Adrenal gland (tissue), 9 donors: ENCODE measurements at regions not wholly inside any gene's neighbourhood (a gene's known extent, or its start where the extent isn't known, plus 50 kb on each side); places are given as distances from the start of the nearest gene placed in this dataset.

Experiments
- DNase-seq, 7 donors: peaks; one replicate each; pipeline ENCODE4 v3.0.0-alpha.2; 2019 to 2020
- H3K27ac ChIP-seq, 5 donors: fragments of 200-600 bp; sonication (generic) in 4 of 5; 1 replicate in 3 of 5; 2 replicates in 2 of 5; pipeline versions ENCODE4 v1.5.1 to v1.8.0; 2016 to 2020; ENCODE audit warnings: mild to moderate bottlenecking in 1 of 5
- H3K27me3 ChIP-seq: fragments of 200-600 bp; 2 replicates; pipeline ENCODE4 v1.8.0; 2021
- H3K36me3 ChIP-seq, 2 donors: fragments of 200-600 bp; replicated peaks in 1 of 2; 1 replicate in 1 of 2; 2 replicates in 1 of 2; pipeline versions ENCODE4 v1.5.1 to v1.8.0; 2018 to 2022
- H3K4me1 ChIP-seq, 2 donors: fragments of 200-600 bp; replicated peaks in 1 of 2; 1 replicate in 1 of 2; 2 replicates in 1 of 2; pipeline versions ENCODE4 v1.5.1 to v1.8.0; 2018 to 2021
- H3K4me3 ChIP-seq, 4 donors: fragments of 200-600 bp; sonication (generic) in 3 of 4; one replicate each; pipeline ENCODE4 v1.5.1; 2016 to 2018
- H3K9me3 ChIP-seq, 3 donors: fragments of 200-600 bp; sonication (generic) in 1 of 3; replicated peaks in 1 of 3; 1 replicate in 2 of 3; 2 replicates in 1 of 3; pipeline versions ENCODE4 v1.5.1 to v1.8.0; 2016 to 2021
- CTCF ChIP-seq, 6 experiments: fragments of 450-650 bp in 4 of 6; fragments of 200-600 bp in 2 of 6; sonication (generic) in 1 of 6; IDR thresholded peaks; 1 replicate in 5 of 6; 2 replicates in 1 of 6; pipeline versions ENCODE4 v1.5.1 to v1.8.0; 2016 to 2021; ENCODE audit warnings: antibody characterized with exemption in 6 of 6, mild to moderate bottlenecking in 2 of 6, moderate library complexity in 1 of 6
- POLR2A ChIP-seq, 2 donors: fragments of 450-650 bp; IDR thresholded peaks; one replicate each; pipeline ENCODE4 v1.6.1; 2017; ENCODE audit warnings: antibody characterized with exemption in 2 of 2, mild to moderate bottlenecking in 2 of 2, moderate library complexity in 1 of 2
- WGBS, 4 donors: extraction: QIAGEN DNeasy Blood & Tissue Kit in 2 of 4; methylation state at CpG; one replicate each; pipeline versions ENCODE4 v1.1.5 to v1.1.7; 2013 to 2017; 5-methylcytosine and 5-hydroxymethylcytosine counted together
- intact Hi-C, 2 donors: fragments of 100-400 bp; cut with DNase I; formaldehyde crosslinking; loops; one replicate each; pipeline versions ENCODE4 v1.14.1 to v1.15.0; 2022 to 2023
- donor health status: healthy with polysubstance abuse.
- donor health status: Bipolar disorder and iron deficiency.
- donor health status: DM: yes; HTN: yes; CAD: no.
- donor health status: DM: no; HTN: no; CAD: no.
- donor health status: DM: no; HTN: no; CAD: no.

- no peak overlapping the region for H3K27ac ChIP-seq
- H3K9me3 ChIP-seq: no peaks in the 10 kb centered on the region
- no peaks in the 10 kb centered on the region for H3K36me3 ChIP-seq
- intact Hi-C loops: loop anchor here in 1 of 2 donors (10.0 kb wide), 1 partner anchor 132 kb away; no protein-coding TSS in a partner anchor
- H3K27me3 ChIP-seq: no peaks in the 10 kb centered on the region
- no peak overlapping the region for H3K4me3 ChIP-seq
- H3K4me1 ChIP-seq: no peaks in the 10 kb centered on the region
- no peak for DNase-seq
- 92 to 99% (median 95%) methylated on average over 4 of the region's 4 CpGs for WGBS, 4 donors
- TF ChIP-seq CTCF (IDR thresholded peaks at IDR 0.05) (no peak), POLR2A (IDR thresholded peaks at IDR 0.05) (no peak)
These were observed 176.5 kb downstream of the MREG start for GRCh38 chr2:215836881-215837280.

GRCh38 chr2:215835657-215836056 is 177.7 kb downstream of the MREG start:
- Histone ChIP-seq H3K27me3 (no peaks in the 10 kb centered on the region), H3K36me3 (no peaks in the 10 kb centered on the region), H3K27ac (no peak overlapping the region), H3K4me3 (no peak overlapping the region), H3K9me3 (no peaks in the 10 kb centered on the region), H3K4me1 (no peaks in the 10 kb centered on the region)
- intact Hi-C loops: loop anchor here in 1 of 2 donors (10.0 kb wide), 1 partner anchor 131 kb away; no protein-coding TSS in a partner anchor
- WGBS, 4 donors: 77 to 88% (median 83%) methylated on average over 1 of the region's 1 CpG
- DNase-seq: no peak
- TF ChIP-seq POLR2A (IDR thresholded peaks at IDR 0.05) (no peak), CTCF (IDR thresholded peaks at IDR 0.05) (no peak)

GRCh38 chr2:215835231-215835630 is 178.1 kb downstream of the MREG start:
- WGBS, 4 donors: 86 to 91% (median 88%) methylated on average over 1 of the region's 1 CpG
- H3K4me3 ChIP-seq: no peak overlapping the region
- no peak overlapping the region for H3K27ac ChIP-seq
- H3K4me1 ChIP-seq: no peaks in the 10 kb centered on the region
- H3K27me3 ChIP-seq: no peaks in the 10 kb centered on the region
- intact Hi-C loops: loop anchor here in 1 of 2 donors (10.0 kb wide), 1 partner anchor 130 kb away; no protein-coding TSS in a partner anchor
- TF ChIP-seq CTCF (IDR thresholded peaks at IDR 0.05): no peak
- TF ChIP-seq POLR2A (IDR thresholded peaks at IDR 0.05): no peak
- no peak for DNase-seq
- no peaks in the 10 kb centered on the region for H3K36me3 ChIP-seq
- no peaks in the 10 kb centered on the region for H3K9me3 ChIP-seq

- Histone ChIP-seq H3K27ac (no peak overlapping the region), H3K4me1 (no peaks in the 10 kb centered on the region), H3K27me3 (no peaks in the 10 kb centered on the region), H3K36me3 (no peaks in the 10 kb centered on the region), H3K9me3 (no peaks in the 10 kb centered on the region), H3K4me3 (no peak overlapping the region)
- no peak for DNase-seq
- intact Hi-C loops: loop anchor here in 1 of 2 donors (10.0 kb wide), 1 partner anchor 129 kb away; no protein-coding TSS in a partner anchor
- TF ChIP-seq POLR2A (IDR thresholded peaks at IDR 0.05) (no peak), CTCF (IDR thresholded peaks at IDR 0.05) (no peak)
- WGBS, 4 donors: 74 to 88% (median 81%) methylated on average over 5 of the region's 5 CpGs
These were observed 179.7 kb downstream of the MREG start for GRCh38 chr2:215833531-215834162.
